HG03342 (cell line): ENCODE measurements at regions not wholly inside any gene's neighbourhood (a gene's known extent, or its start where the extent isn't known, plus 50 kb on each side); places are given as distances from the start of the nearest gene placed in this dataset.
A peak's percentile ranks its signal among the peaks of the same experiment; 100 is the strongest.
"Not testable (repeated sequence)": the region's sequence is repeated elsewhere in the genome, so short reads cannot be mapped to it uniquely, and the experiment has no call there.

Experiments
- ATAC-seq: cut with Tn5 transposase; IDR thresholded peaks from one replicate; pipeline ENCODE4 v1.9.1; 2021; ENCODE audit warnings: mild to moderate bottlenecking, moderate library complexity; ENCODE audit not compliant: unreplicated experiment

- no peak for ATAC-seq
These were observed 252.5 kb upstream of the CASK start for GRCh38 chrX:42175843-42176242.

- not testable (repeated sequence) for ATAC-seq
These were observed 234.6 kb upstream of the CASK start for GRCh38 chrX:42157923-42158322.

- ATAC-seq: no peak
These were observed 228.5 kb upstream of the CASK start for GRCh38 chrX:42151808-42152207.

GRCh38 chrX:42149765-42150164, 226.4 kb upstream of the CASK start:
- ATAC-seq: no peak

GRCh38 chrX:42149281-42149680, 225.9 kb upstream of the CASK start:
- ATAC-seq: no peak

- ATAC-seq: no peak
These were observed 220.7 kb upstream of the CASK start for GRCh38 chrX:42143866-42144592.

GRCh38 chrX:42140320-42140719, 217.0 kb upstream of the CASK start:
- no peak for ATAC-seq

- no peak for ATAC-seq
These were observed 212.4 kb upstream of the CASK start for GRCh38 chrX:42135583-42136228.

GRCh38 chrX:42131856-42132255, 208.5 kb upstream of the CASK start:
- ATAC-seq: no peak

GRCh38 chrX:42129022-42129940, 205.9 kb upstream of the CASK start:
- no peak for ATAC-seq

- no peak for ATAC-seq
These were observed 205.2 kb upstream of the CASK start for GRCh38 chrX:42128587-42128986.

GRCh38 chrX:42128020-42128419, 204.7 kb upstream of the CASK start:
- peak; percentile 38 for ATAC-seq

GRCh38 chrX:42127563-42127962, 204.2 kb upstream of the CASK start:
- no peak for ATAC-seq

- ATAC-seq: no peak
These were observed 200.0 kb upstream of the CASK start for GRCh38 chrX:42123369-42123768.

GRCh38 chrX:42119076-42119475, 195.7 kb upstream of the CASK start:
- ATAC-seq: no peak

- ATAC-seq: peak; percentile 89
These were observed 194.0 kb upstream of the CASK start for GRCh38 chrX:42117318-42117717.

GRCh38 chrX:42109428-42109827, 186.1 kb upstream of the CASK start:
- ATAC-seq: no peak

- peak; percentile 70 for ATAC-seq
These were observed 184.4 kb upstream of the CASK start for GRCh38 chrX:42107495-42108488.

GRCh38 chrX:42106556-42106955, 183.2 kb upstream of the CASK start:
- no peak for ATAC-seq

- ATAC-seq: no peak
These were observed 179.4 kb upstream of the CASK start for GRCh38 chrX:42102586-42103282.
